Activated naive CD8-positive, alpha-beta T cell treated with anti-CD3 and anti-CD28 coated beads, Interleukin-2, amount 50 U/mL, for 24 hours (primary cell): ENCODE measurements at regions not wholly inside any gene's neighbourhood (a gene's known extent, or its start where the extent isn't known, plus 50 kb on each side); places are given as distances from the start of the nearest gene placed in this dataset.

Source experiments
- ATAC-seq: fragments of 150-1000 bp; cut with Tn5 transposase; one replicate; pipeline ENCODE4 v1.10.0; 2021
- DNase-seq: peaks from one replicate; pipeline ENCODE4 v3.0.0; 2021
- H3K27ac Mint-ChIP-seq: one replicate; pipeline ENCODE4 v1.8.0; 2021; ENCODE audit warnings: mild to moderate bottlenecking, mixed read lengths
- H3K27me3 Mint-ChIP-seq: one replicate; pipeline ENCODE4 v1.8.0; 2021; ENCODE audit warnings: mixed read lengths
- H3K36me3 Mint-ChIP-seq: one replicate; pipeline ENCODE4 v1.8.0; 2021; ENCODE audit warnings: low read depth, mixed read lengths
- H3K4me1 Mint-ChIP-seq: one replicate; pipeline ENCODE4 v1.8.0; 2021; ENCODE audit warnings: mixed read lengths
- H3K4me3 Mint-ChIP-seq: one replicate; pipeline ENCODE4 v1.8.0; 2021; ENCODE audit warnings: mild to moderate bottlenecking, moderate library complexity, mixed read lengths
- H3K9me3 Mint-ChIP-seq: one replicate; pipeline ENCODE4 v1.8.0; 2021; ENCODE audit warnings: mixed read lengths

GRCh38 chr4:34187056-34187455 lies 2057.3 kb downstream of the ARAP2 start:
- Mint-ChIP-seq H3K4me3 (no peak overlapping the region), H3K36me3 (no peaks in the 10 kb centered on the region), H3K27me3 (no peaks in the 10 kb centered on the region), H3K27ac (no peak overlapping the region), H3K9me3 (no peaks in the 10 kb centered on the region), H3K4me1 (no peaks in the 10 kb centered on the region)
- ATAC-seq (no peak), DNase-seq (no peak)

GRCh38 chr4:34191443-34191842 lies 2052.9 kb downstream of the ARAP2 start:
- ATAC-seq: no peak
- no peaks in the 10 kb centered on the region for H3K9me3 Mint-ChIP-seq
- H3K4me3 Mint-ChIP-seq: no peak overlapping the region
- H3K27me3 Mint-ChIP-seq: no peaks in the 10 kb centered on the region
- no peak for DNase-seq
- no peak overlapping the region for H3K27ac Mint-ChIP-seq
- H3K4me1 Mint-ChIP-seq: no peaks in the 10 kb centered on the region
- no peaks in the 10 kb centered on the region for H3K36me3 Mint-ChIP-seq

GRCh38 chr4:34193451-34194154 lies 2050.7 kb downstream of the ARAP2 start:
- Mint-ChIP-seq H3K27ac (no peak overlapping the region), H3K4me3 (no peak overlapping the region), H3K4me1 (no peaks in the 10 kb centered on the region), H3K36me3 (no peaks in the 10 kb centered on the region), H3K27me3 (no peaks in the 10 kb centered on the region), H3K9me3 (no peaks in the 10 kb centered on the region)
- ATAC-seq (no peak), DNase-seq (no peak)

GRCh38 chr4:34194585-34194984 lies 2049.7 kb downstream of the ARAP2 start:
- H3K27ac Mint-ChIP-seq: no peak overlapping the region
- no peak for DNase-seq
- no peak for ATAC-seq
- no peaks in the 10 kb centered on the region for H3K36me3 Mint-ChIP-seq
- no peaks in the 10 kb centered on the region for H3K9me3 Mint-ChIP-seq
- no peak overlapping the region for H3K4me3 Mint-ChIP-seq
- H3K27me3 Mint-ChIP-seq: no peaks in the 10 kb centered on the region
- no peaks in the 10 kb centered on the region for H3K4me1 Mint-ChIP-seq

GRCh38 chr4:34196375-34196774 lies 2047.9 kb downstream of the ARAP2 start:
- H3K36me3 Mint-ChIP-seq: no peaks in the 10 kb centered on the region
- H3K4me1 Mint-ChIP-seq: no peaks in the 10 kb centered on the region
- H3K4me3 Mint-ChIP-seq: no peak overlapping the region
- no peak for DNase-seq
- H3K27ac Mint-ChIP-seq: no peak overlapping the region
- ATAC-seq: no peak
- no peaks in the 10 kb centered on the region for H3K27me3 Mint-ChIP-seq
- H3K9me3 Mint-ChIP-seq: peaks cover 3% of the 10 kb centered on the region

- peaks cover 3% of the 10 kb centered on the region for H3K9me3 Mint-ChIP-seq
- no peaks in the 10 kb centered on the region for H3K36me3 Mint-ChIP-seq
- no peak overlapping the region for H3K4me3 Mint-ChIP-seq
- H3K27me3 Mint-ChIP-seq: no peaks in the 10 kb centered on the region
- no peak overlapping the region for H3K27ac Mint-ChIP-seq
- no peaks in the 10 kb centered on the region for H3K4me1 Mint-ChIP-seq
- ATAC-seq (no peak), DNase-seq (no peak)
These were observed 2045.3 kb downstream of the ARAP2 start for GRCh38 chr4:34198966-34199365.

GRCh38 chr4:34200535-34200934 lies 2043.8 kb downstream of the ARAP2 start:
- H3K27me3 Mint-ChIP-seq: no peaks in the 10 kb centered on the region
- H3K36me3 Mint-ChIP-seq: no peaks in the 10 kb centered on the region
- DNase-seq: no peak
- peaks cover 9% of the 10 kb centered on the region for H3K9me3 Mint-ChIP-seq
- H3K4me3 Mint-ChIP-seq: no peak overlapping the region
- no peak for ATAC-seq
- no peaks in the 10 kb centered on the region for H3K4me1 Mint-ChIP-seq
- H3K27ac Mint-ChIP-seq: no peak overlapping the region

GRCh38 chr4:34202154-34202553 lies 2042.2 kb downstream of the ARAP2 start:
- H3K27me3 Mint-ChIP-seq: no peaks in the 10 kb centered on the region
- H3K4me3 Mint-ChIP-seq: no peak overlapping the region
- no peaks in the 10 kb centered on the region for H3K36me3 Mint-ChIP-seq

GRCh38 chr4:34220601-34221000 lies 2023.7 kb downstream of the ARAP2 start:
- no peaks in the 10 kb centered on the region for H3K36me3 Mint-ChIP-seq
- no peaks in the 10 kb centered on the region for H3K27me3 Mint-ChIP-seq
- H3K4me1 Mint-ChIP-seq: no peaks in the 10 kb centered on the region
- H3K9me3 Mint-ChIP-seq: peaks cover 12% of the 10 kb centered on the region
- no peak for DNase-seq
- ATAC-seq: no peak
- H3K4me3 Mint-ChIP-seq: no peak overlapping the region
- no peak overlapping the region for H3K27ac Mint-ChIP-seq

More at GRCh38 chr4:34202154-34202553, 2042.2 kb downstream of the ARAP2 start:
- Mint-ChIP-seq H3K9me3 (peaks cover 9% of the 10 kb centered on the region), H3K27ac (no peak overlapping the region), H3K4me1 (no peaks in the 10 kb centered on the region)
- DNase-seq (no peak), ATAC-seq (no peak)

- Mint-ChIP-seq H3K9me3 (peaks cover 12% of the 10 kb centered on the region), H3K4me3 (no peak overlapping the region), H3K4me1 (no peaks in the 10 kb centered on the region), H3K36me3 (no peaks in the 10 kb centered on the region), H3K27ac (no peak overlapping the region), H3K27me3 (no peaks in the 10 kb centered on the region)
- DNase-seq: no peak
- ATAC-seq: no peak
These were observed 2022.3 kb downstream of the ARAP2 start for GRCh38 chr4:34221986-34222385.

- Mint-ChIP-seq H3K4me3 (no peak overlapping the region), H3K27me3 (no peaks in the 10 kb centered on the region), H3K9me3 (peaks cover 16% of the 10 kb centered on the region), H3K27ac (no peak overlapping the region), H3K4me1 (no peaks in the 10 kb centered on the region), H3K36me3 (no peaks in the 10 kb centered on the region)
- DNase-seq (no peak), ATAC-seq (no peak)
These were observed 2008.2 kb downstream of the ARAP2 start for GRCh38 chr4:34236118-34236517.

GRCh38 chr4:34245276-34245675 lies 1999.0 kb downstream of the ARAP2 start:
- H3K9me3 Mint-ChIP-seq: peaks cover 19% of the 10 kb centered on the region
- no peaks in the 10 kb centered on the region for H3K4me1 Mint-ChIP-seq
- H3K36me3 Mint-ChIP-seq: no peaks in the 10 kb centered on the region
- DNase-seq (no peak), ATAC-seq (no peak)
- H3K27ac Mint-ChIP-seq: no peak overlapping the region
- H3K4me3 Mint-ChIP-seq: no peak overlapping the region
- no peaks in the 10 kb centered on the region for H3K27me3 Mint-ChIP-seq

GRCh38 chr4:34250562-34250961 lies 1993.8 kb downstream of the ARAP2 start:
- no peak overlapping the region for H3K4me3 Mint-ChIP-seq
- ATAC-seq (no peak), DNase-seq (no peak)
- H3K36me3 Mint-ChIP-seq: no peaks in the 10 kb centered on the region
- no peaks in the 10 kb centered on the region for H3K4me1 Mint-ChIP-seq
- H3K9me3 Mint-ChIP-seq: peaks cover 16% of the 10 kb centered on the region
- H3K27ac Mint-ChIP-seq: no peak overlapping the region
- H3K27me3 Mint-ChIP-seq: no peaks in the 10 kb centered on the region

- ATAC-seq: no peak
- Mint-ChIP-seq H3K36me3 (no peaks in the 10 kb centered on the region), H3K27ac (no peak overlapping the region), H3K9me3 (peaks cover 21% of the 10 kb centered on the region), H3K27me3 (no peaks in the 10 kb centered on the region), H3K4me1 (no peaks in the 10 kb centered on the region), H3K4me3 (no peak overlapping the region)
- DNase-seq: no peak
These were observed 1991.1 kb downstream of the ARAP2 start for GRCh38 chr4:34253239-34253638.

GRCh38 chr4:34258176-34258575 lies 1986.1 kb downstream of the ARAP2 start:
- Mint-ChIP-seq H3K27me3 (no peaks in the 10 kb centered on the region), H3K27ac (no peak overlapping the region), H3K4me3 (no peak overlapping the region), H3K36me3 (no peaks in the 10 kb centered on the region), H3K4me1 (no peaks in the 10 kb centered on the region), H3K9me3 (peaks cover 10% of the 10 kb centered on the region)
- DNase-seq (no peak), ATAC-seq (no peak)

- H3K4me1 Mint-ChIP-seq: no peaks in the 10 kb centered on the region
- ATAC-seq (no peak), DNase-seq (no peak)
- no peak overlapping the region for H3K4me3 Mint-ChIP-seq
- no peaks in the 10 kb centered on the region for H3K36me3 Mint-ChIP-seq
- H3K27ac Mint-ChIP-seq: no peak overlapping the region
- peaks cover 14% of the 10 kb centered on the region for H3K9me3 Mint-ChIP-seq
- H3K27me3 Mint-ChIP-seq: no peaks in the 10 kb centered on the region
These were observed 1982.5 kb downstream of the ARAP2 start for GRCh38 chr4:34261799-34262314.
